Fibroblast of upper back skin (primary cell): ENCODE measurements at regions not wholly inside any gene's neighbourhood (a gene's known extent, or its start where the extent isn't known, plus 50 kb on each side); places are given as distances from the start of the nearest gene placed in this dataset.
"Not testable (repeated sequence)": the region's sequence is repeated elsewhere in the genome, so short reads cannot be mapped to it uniquely, and the experiment has no call there.

ENCODE experiments used
- DNase-seq: peaks from one replicate; pipeline ENCODE4 v3.0.0-alpha.2; 2013

- not testable (repeated sequence) for DNase-seq
These were observed 129.0 kb upstream of the OR4C13 start for GRCh38 chr11:49823188-49823587.

GRCh38 chr11:49850541-49850940, 101.7 kb upstream of the OR4C13 start:
- DNase-seq, result not testable (repeated sequence)

GRCh38 chr11:49851511-49851910, 100.7 kb upstream of the OR4C13 start:
- DNase-seq, result no peak

GRCh38 chr11:49851971-49852389, 100.2 kb upstream of the OR4C13 start:
- DNase-seq, result no peak

GRCh38 chr11:49888875-49889274, 63.3 kb upstream of the OR4C13 start:
- not testable (repeated sequence) for DNase-seq

GRCh38 chr11:49891910-49892671, 60.1 kb upstream of the OR4C13 start:
- DNase-seq, result not testable (repeated sequence)

- DNase-seq, result not testable (repeated sequence)
These were observed 58.7 kb upstream of the OR4C13 start for GRCh38 chr11:49893442-49893841.
